MM.1S (cell line): ENCODE measurements at regions not wholly inside any gene's neighbourhood (a gene's known extent, or its start where the extent isn't known, plus 50 kb on each side); places are given as distances from the start of the nearest gene placed in this dataset.

Experiments used
- DNase-seq: peaks from one replicate; pipeline ENCODE4 v3.0.0-alpha.2; 2015
- H2AFZ ChIP-seq: fragments of 300-600 bp; sonication (generic); 2 replicates; pipeline ENCODE4 v1.6.0; 2016; ENCODE audit warnings: antibody characterized with exemption, low read length
- H3F3A ChIP-seq: fragments of 300-600 bp; sonication (generic); 2 replicates; pipeline ENCODE4 v1.6.1; 2016; ENCODE audit warnings: mild to moderate bottlenecking, antibody characterized with exemption, low read length, moderate library complexity, mixed read lengths; ENCODE audit not compliant: insufficient read depth
- H3K27ac ChIP-seq: fragments of 300-600 bp; sonication (generic); 2 replicates; pipeline ENCODE4 v1.5.1; 2016; ENCODE audit warnings: mild to moderate bottlenecking, low read length
- H3K27me3 ChIP-seq: fragments of 300-600 bp; sonication (generic); replicated peaks from 2 replicates; pipeline ENCODE4 v1.6.0; 2016; ENCODE audit warnings: low read length; ENCODE audit not compliant: insufficient read depth
- H3K36me3 ChIP-seq: fragments of 300-600 bp; sonication (generic); replicated peaks from 2 replicates; pipeline ENCODE4 v1.6.1; 2016; ENCODE audit warnings: mild to moderate bottlenecking, low read length, mixed read lengths; ENCODE audit not compliant: insufficient read depth
- H3K4me1 ChIP-seq: fragments of 300-600 bp; sonication (generic); 2 replicates; pipeline ENCODE4 v1.6.1; 2016; ENCODE audit warnings: low read length, mixed read lengths
- H3K4me2 ChIP-seq: fragments of 300-600 bp; sonication (generic); 2 replicates; pipeline ENCODE4 v1.6.0; 2016; ENCODE audit warnings: low read depth, low read length
- H3K4me3 ChIP-seq: fragments of 300-600 bp; sonication (generic); 2 replicates; pipeline ENCODE4 v1.5.1; 2016; ENCODE audit warnings: low read length, mixed read lengths
- H3K79me2 ChIP-seq: fragments of 300-600 bp; sonication (generic); 2 replicates; pipeline ENCODE4 v1.6.1; 2016; ENCODE audit warnings: mixed run types, low read length, mixed read lengths
- H3K9ac ChIP-seq: fragments of 300-600 bp; sonication (generic); 2 replicates; pipeline ENCODE4 v1.6.1; 2016; ENCODE audit warnings: low read length, mixed read lengths
- H3K9me2 ChIP-seq: fragments of 300-600 bp; sonication (generic); replicated peaks from 2 replicates; pipeline ENCODE4 v1.6.1; 2016; ENCODE audit warnings: mild to moderate bottlenecking, low read length, mixed read lengths; ENCODE audit not compliant: insufficient read depth
- H3K9me3 ChIP-seq: fragments of 300-600 bp; sonication (generic); replicated peaks from 2 replicates; pipeline ENCODE4 v1.6.1; 2016; ENCODE audit warnings: mild to moderate bottlenecking, low read length, mixed read lengths; ENCODE audit not compliant: insufficient read depth
- H4K20me1 ChIP-seq: fragments of 300-600 bp; sonication (generic); 2 replicates; pipeline ENCODE4 v1.6.1; 2016; ENCODE audit warnings: mild to moderate bottlenecking, low read length, moderate library complexity, mixed read lengths; ENCODE audit not compliant: insufficient read depth
- EZH2 ChIP-seq: fragments of 300-600 bp; sonication (generic); optimal IDR thresholded peaks from 2 replicates; pipeline ENCODE3; 2017; ENCODE audit warnings: low read depth, mild to moderate bottlenecking, antibody characterized with exemption, low read length, mixed read lengths
- EZH2phosphoT487 ChIP-seq: fragments of 300-600 bp; sonication (generic); IDR thresholded peaks from 2 replicates; pipeline ENCODE4 v1.6.1; 2018; ENCODE audit warnings: antibody characterized with exemption, low read length
- TF ChIP-seq, protein P1 (sequence below): fragments of 300-600 bp; sonication (generic); IDR thresholded peaks from 2 replicates; pipeline ENCODE4 v1.5.1; 2016; ENCODE audit warnings: antibody characterized with exemption, low read length, mixed read lengths

GRCh38 chr7:45506059-45506458, 68.1 kb upstream of the ADCY1 start:
- H3K4me1 ChIP-seq: no peaks in the 10 kb centered on the region
- H3K4me2 ChIP-seq: no peak overlapping the region
- no peak for DNase-seq
- H3K79me2 ChIP-seq: no peaks in the 10 kb centered on the region
- no peak overlapping the region for H3K9ac ChIP-seq
- no peaks in the 10 kb centered on the region for H3K36me3 ChIP-seq
- H3K27me3 ChIP-seq: no peaks in the 10 kb centered on the region
- H4K20me1 ChIP-seq: no peaks in the 10 kb centered on the region
- H3K27ac ChIP-seq: no peak overlapping the region
- H2AFZ ChIP-seq: no peak overlapping the region
- H3K9me2 ChIP-seq: no peaks in the 10 kb centered on the region
- no peak overlapping the region for H3K4me3 ChIP-seq
- no peaks in the 10 kb centered on the region for H3K9me3 ChIP-seq
- no peaks in the 10 kb centered on the region for H3F3A ChIP-seq
- no peak for TF ChIP-seq EZH2
- TF ChIP-seq EZH2phosphoT487: no peak
- TF ChIP-seq, protein P1, sequence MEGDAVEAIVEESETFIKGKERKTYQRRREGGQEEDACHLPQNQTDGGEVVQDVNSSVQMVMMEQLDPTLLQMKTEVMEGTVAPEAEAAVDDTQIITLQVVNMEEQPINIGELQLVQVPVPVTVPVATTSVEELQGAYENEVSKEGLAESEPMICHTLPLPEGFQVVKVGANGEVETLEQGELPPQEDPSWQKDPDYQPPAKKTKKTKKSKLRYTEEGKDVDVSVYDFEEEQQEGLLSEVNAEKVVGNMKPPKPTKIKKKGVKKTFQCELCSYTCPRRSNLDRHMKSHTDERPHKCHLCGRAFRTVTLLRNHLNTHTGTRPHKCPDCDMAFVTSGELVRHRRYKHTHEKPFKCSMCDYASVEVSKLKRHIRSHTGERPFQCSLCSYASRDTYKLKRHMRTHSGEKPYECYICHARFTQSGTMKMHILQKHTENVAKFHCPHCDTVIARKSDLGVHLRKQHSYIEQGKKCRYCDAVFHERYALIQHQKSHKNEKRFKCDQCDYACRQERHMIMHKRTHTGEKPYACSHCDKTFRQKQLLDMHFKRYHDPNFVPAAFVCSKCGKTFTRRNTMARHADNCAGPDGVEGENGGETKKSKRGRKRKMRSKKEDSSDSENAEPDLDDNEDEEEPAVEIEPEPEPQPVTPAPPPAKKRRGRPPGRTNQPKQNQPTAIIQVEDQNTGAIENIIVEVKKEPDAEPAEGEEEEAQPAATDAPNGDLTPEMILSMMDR: no peak

DNA sequence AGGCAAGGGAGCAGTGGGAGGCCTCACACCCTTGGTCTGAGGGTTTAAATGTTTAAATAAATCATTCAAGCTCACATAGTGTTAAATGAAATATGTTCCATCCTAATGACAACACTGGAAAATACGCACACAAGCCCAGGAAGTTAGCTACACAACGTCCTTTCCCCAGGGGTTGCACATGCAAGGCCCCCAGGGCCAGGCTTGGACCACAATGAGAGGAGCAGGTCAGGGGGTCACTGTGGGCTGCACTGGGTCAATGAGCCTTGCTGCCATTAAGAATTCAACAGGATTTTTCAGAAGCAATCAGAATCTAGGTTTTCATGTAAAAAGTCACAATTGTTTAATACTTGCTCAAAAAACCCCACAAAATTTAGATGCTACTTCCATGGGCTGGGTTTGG, 64.9 kb upstream of the ADCY1 start:
- TF ChIP-seq EZH2phosphoT487: no peak
- TF ChIP-seq, protein P1: no peak
- no peak for TF ChIP-seq EZH2
- no peaks in the 10 kb centered on the region for H3K79me2 ChIP-seq
- no peak overlapping the region for H3K4me3 ChIP-seq
- no peak overlapping the region for H2AFZ ChIP-seq
- H3F3A ChIP-seq: no peaks in the 10 kb centered on the region
- no peaks in the 10 kb centered on the region for H3K9me3 ChIP-seq
- no peaks in the 10 kb centered on the region for H3K9me2 ChIP-seq
- no peaks in the 10 kb centered on the region for H4K20me1 ChIP-seq
- DNase-seq: no peak
- H3K36me3 ChIP-seq: no peaks in the 10 kb centered on the region
- no peak overlapping the region for H3K4me2 ChIP-seq
- H3K4me1 ChIP-seq: no peaks in the 10 kb centered on the region
- H3K27ac ChIP-seq: no peak overlapping the region
- H3K9ac ChIP-seq: no peak overlapping the region
- H3K27me3 ChIP-seq: no peaks in the 10 kb centered on the region

DNA sequence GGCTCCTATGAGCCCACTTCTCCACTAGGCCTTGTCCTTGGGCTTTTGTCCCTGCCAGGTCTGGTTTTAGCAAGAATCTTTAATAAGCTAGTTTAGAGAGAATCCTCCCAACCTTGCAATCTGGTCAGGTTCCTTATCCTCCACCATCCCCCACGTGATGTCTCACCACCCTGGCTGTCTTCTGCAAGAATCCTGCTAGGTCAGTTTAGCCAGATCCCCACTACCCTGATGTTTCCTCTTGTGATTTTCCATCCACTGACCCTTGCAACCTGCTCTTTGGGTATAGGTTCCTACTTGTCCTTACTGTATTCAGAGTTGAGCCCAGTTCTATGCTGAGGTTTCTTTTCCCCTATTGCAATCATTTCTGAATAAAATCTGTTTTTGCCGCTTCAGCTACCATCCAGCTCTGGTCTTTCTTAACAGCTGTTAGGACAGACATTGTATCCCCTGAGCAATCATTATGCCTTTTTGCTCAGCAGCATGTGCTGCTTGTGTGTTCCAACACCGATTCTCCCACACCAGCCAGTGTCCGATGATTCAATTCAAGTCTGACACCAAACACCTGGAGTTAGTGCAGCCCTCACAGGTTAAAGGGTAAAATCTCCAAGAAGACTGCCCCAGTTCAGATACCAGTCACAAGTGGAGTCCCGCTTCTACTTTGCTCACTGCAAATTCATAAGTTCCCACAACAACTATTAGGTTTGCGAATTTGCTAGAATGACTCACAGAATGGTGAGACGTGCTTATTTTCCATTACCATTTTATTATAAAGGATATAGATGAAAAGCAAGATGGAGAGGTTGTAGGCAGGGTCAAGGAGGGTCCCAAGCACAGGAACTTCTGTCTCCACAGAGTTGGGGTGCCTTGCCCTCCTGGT, 62.2 kb upstream of the ADCY1 start:
- no peak overlapping the region for H3K9ac ChIP-seq
- H2AFZ ChIP-seq: no peak overlapping the region
- H3F3A ChIP-seq: no peaks in the 10 kb centered on the region
- no peaks in the 10 kb centered on the region for H3K9me3 ChIP-seq
- no peak overlapping the region for H3K4me2 ChIP-seq
- H3K27ac ChIP-seq: no peak overlapping the region
- H3K9me2 ChIP-seq: no peaks in the 10 kb centered on the region
- H4K20me1 ChIP-seq: no peaks in the 10 kb centered on the region
- no peaks in the 10 kb centered on the region for H3K36me3 ChIP-seq
- H3K27me3 ChIP-seq: no peaks in the 10 kb centered on the region
- no peak overlapping the region for H3K4me3 ChIP-seq
- H3K79me2 ChIP-seq: no peaks in the 10 kb centered on the region
- no peaks in the 10 kb centered on the region for H3K4me1 ChIP-seq
- DNase-seq: no peak
- TF ChIP-seq EZH2phosphoT487 (no peak), EZH2 (no peak)
- TF ChIP-seq, protein P1: no peak
